Activated CD4-positive, alpha-beta memory T cell treated with anti-CD3 and anti-CD28 coated beads, Interleukin-2, amount 10 ng/mL, durations not matched to agents 7 days and 5 days (primary cell): ENCODE measurements at regions not wholly inside any gene's neighbourhood (a gene's known extent, or its start where the extent isn't known, plus 50 kb on each side); places are given as distances from the start of the nearest gene placed in this dataset.

Experiments used
- CTCF ChIA-PET: fragments of 350-600 bp; sonication (Branson Sonifier 250); formaldehyde crosslinking; loops from one replicate; lab custom pipeline; 2021; ENCODE audit warnings: antibody characterized with exemption, inconsistent platforms; lab: Charles Lee
- POLR2A ChIA-PET: fragments of 350-600 bp; sonication (Branson Sonifier 250); formaldehyde crosslinking; loops from one replicate; lab custom pipeline; 2021; ENCODE audit warnings: antibody characterized with exemption; lab: Charles Lee
- DNase-seq: peaks from one replicate; pipeline ENCODE4 v3.0.0-alpha.2; 2020
- H3K27ac Mint-ChIP-seq: one replicate; pipeline ENCODE4 v1.8.0; 2021; ENCODE audit warnings: mild to moderate bottlenecking, mixed read lengths
- H3K27me3 Mint-ChIP-seq: one replicate; pipeline ENCODE4 v1.8.0; 2021; ENCODE audit warnings: mixed read lengths
- H3K36me3 Mint-ChIP-seq: one replicate; pipeline ENCODE4 v1.8.0; 2021; ENCODE audit warnings: low read depth, mixed read lengths
- H3K4me1 Mint-ChIP-seq: one replicate; pipeline ENCODE4 v1.8.0; 2021; ENCODE audit warnings: mixed read lengths
- H3K4me3 Mint-ChIP-seq: one replicate; pipeline ENCODE4 v1.8.0; 2021; ENCODE audit warnings: mild to moderate bottlenecking, mixed read lengths
- H3K9me3 Mint-ChIP-seq: one replicate; pipeline ENCODE4 v1.8.0; 2021; ENCODE audit warnings: mixed read lengths

DNA sequence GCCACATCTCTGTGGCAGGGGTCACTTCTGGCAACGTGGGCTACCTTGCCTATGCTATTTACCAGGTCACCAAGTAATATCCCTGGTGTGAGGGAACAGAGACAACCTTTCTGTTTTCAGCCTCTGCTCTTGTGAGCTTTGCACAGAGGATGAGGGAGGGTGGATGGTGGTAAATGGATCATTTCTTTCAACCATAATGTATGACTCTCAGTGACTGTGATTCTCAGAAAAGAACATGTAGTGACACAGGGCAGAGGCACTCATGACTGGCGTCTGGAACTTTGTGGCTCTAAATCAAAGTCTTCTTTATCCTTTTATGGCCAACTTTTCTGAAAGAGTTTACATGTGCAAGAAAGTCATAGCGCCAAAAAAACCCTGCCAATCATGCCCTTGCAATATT, 153.5 kb upstream of the USP24 start:
- POLR2A ChIA-PET = interaction anchor here (0.6 kb wide), 1 partner anchor 16 kb away, joined by 3 read pairs; no protein-coding TSS in a partner anchor
- DNase-seq = no peak
- no peak overlapping the region for H3K4me3 Mint-ChIP-seq

DNA sequence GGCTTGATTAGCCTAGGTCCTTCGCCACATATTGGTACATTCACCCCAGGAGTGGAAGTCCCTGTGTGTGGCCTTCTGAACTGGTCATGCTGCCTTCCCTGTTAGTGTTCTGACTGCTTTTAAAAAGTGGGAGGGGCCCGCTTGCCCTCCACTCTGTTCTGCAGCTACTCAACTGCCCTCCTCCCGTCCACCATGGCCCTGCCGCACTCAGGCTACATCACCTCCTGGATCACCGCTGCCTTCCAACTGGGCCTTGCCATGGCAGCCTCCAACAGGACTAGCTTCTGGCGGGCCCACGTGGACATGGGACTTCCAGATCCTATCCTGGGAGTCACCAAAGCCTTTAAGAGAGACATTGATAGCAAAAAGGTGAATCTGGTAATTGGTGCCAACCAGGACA, 152.1 kb upstream of the USP24 start:
- ChIA-PET CTCF (interaction anchor here (1.3 kb wide), 1 partner anchor 8 kb away, joined by 3 read pairs; no protein-coding TSS in a partner anchor), POLR2A (no interaction called here)
- Mint-ChIP-seq H3K9me3 (no peaks in the 10 kb centered on the region), H3K36me3 (no peaks in the 10 kb centered on the region), H3K27ac (no peak overlapping the region), H3K27me3 (peaks cover 15% of the 10 kb centered on the region), H3K4me3 (no peak overlapping the region), H3K4me1 (peaks cover 19% of the 10 kb centered on the region)
- DNase-seq = no peak

More for the DNA sequence above, 153.5 kb upstream of the USP24 start:
- Mint-ChIP-seq H3K27ac (no peak overlapping the region), H3K9me3 (no peaks in the 10 kb centered on the region), H3K36me3 (no peaks in the 10 kb centered on the region), H3K27me3 (peaks cover 13% of the 10 kb centered on the region), H3K4me1 (peaks cover 7% of the 10 kb centered on the region)
- CTCF ChIA-PET = no interaction called here

DNA sequence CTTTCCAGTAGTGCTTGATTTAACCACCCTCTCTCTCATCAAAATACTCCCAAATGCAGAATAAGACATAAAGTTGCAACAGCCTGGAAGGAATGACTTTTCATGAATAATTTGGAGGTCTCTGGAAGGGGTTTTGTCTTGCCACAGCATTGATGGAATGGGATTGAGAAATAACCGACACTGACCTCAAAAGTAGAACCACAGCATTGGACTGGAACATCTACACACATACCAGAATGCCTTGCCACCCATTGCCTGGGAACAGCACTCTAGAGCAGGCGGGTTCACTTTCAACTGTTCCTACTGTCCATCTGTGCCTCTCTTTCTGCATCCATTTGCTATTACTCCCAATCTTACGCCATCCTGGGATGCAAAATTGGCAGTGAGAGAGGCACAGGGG, 149.1 kb upstream of the USP24 start:
- Mint-ChIP-seq H3K36me3 (no peaks in the 10 kb centered on the region), H3K27me3 (peaks cover 4% of the 10 kb centered on the region), H3K27ac (no peak overlapping the region), H3K4me3 (no peak overlapping the region), H3K9me3 (no peaks in the 10 kb centered on the region), H3K4me1 (peaks cover 19% of the 10 kb centered on the region)
- CTCF ChIA-PET = interaction anchor here (2.7 kb wide), 1 partner anchor 11 kb away, joined by 20 read pairs; no protein-coding TSS in a partner anchor
- POLR2A ChIA-PET = no interaction called here
- DNase-seq = no peak

DNA sequence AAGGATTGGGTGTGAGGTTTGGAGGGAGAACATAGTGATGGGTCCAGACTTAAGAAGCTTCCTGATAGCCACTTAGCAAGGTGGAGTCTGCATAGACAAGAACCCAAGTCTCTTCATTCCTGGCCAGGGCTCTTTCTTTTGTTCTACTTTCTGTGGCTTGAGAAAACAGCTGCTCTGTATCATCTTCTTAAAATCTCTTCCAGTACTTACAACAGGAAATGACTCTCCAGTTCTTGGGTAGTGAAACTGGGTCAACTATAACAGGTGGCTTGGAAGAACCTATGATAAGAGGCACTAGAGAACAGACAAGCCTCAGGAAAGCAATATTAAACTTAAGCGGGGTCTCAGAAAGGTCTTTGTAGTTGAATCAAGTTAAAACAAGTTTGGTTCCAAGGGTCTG, 148.1 kb upstream of the USP24 start:
- no peak for DNase-seq
- Mint-ChIP-seq H3K4me3 (no peak overlapping the region), H3K4me1 (peaks cover 19% of the 10 kb centered on the region), H3K9me3 (no peaks in the 10 kb centered on the region), H3K27me3 (peaks cover 4% of the 10 kb centered on the region), H3K27ac (peak overlapping the region; percentile 44), H3K36me3 (no peaks in the 10 kb centered on the region)
- CTCF ChIA-PET = interaction anchor here (0.9 to 2.7 kb wide), 2 partner anchors 12 to 74 kb away, joined by 3 to 20 read pairs; no protein-coding TSS in a partner anchor
- POLR2A ChIA-PET = interaction anchor here (1.0 kb wide), 1 partner anchor 8 kb away, joined by 4 read pairs; no protein-coding TSS in a partner anchor

DNA sequence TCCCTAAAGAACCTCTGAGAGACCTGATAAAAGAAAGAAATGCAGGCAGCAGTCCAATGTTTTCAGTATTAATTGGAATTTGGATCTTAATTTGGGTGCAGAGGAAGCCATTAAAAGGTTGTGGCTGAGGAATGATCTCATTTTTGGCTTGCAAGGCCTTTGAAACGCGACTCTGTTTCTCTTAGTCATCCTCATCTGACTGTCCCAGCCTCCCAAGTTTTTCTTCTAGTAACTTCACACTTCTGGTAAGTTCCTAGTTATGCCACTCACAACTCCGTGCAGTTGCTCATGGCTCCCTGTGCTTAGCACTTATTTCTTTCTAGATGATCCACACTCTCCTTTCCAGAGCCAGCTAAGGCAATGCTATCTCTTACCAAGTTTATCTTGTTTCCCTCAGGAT, 147.4 kb upstream of the USP24 start:
- H3K9me3 Mint-ChIP-seq = no peaks in the 10 kb centered on the region
- no peak overlapping the region for H3K4me3 Mint-ChIP-seq
- H3K27ac Mint-ChIP-seq = no peak overlapping the region
- peaks cover 4% of the 10 kb centered on the region for H3K27me3 Mint-ChIP-seq
- no peaks in the 10 kb centered on the region for H3K36me3 Mint-ChIP-seq
- no peak for DNase-seq
- ChIA-PET POLR2A (interaction anchor here (1.0 kb wide), 1 partner anchor 9 kb away, joined by 4 read pairs; no protein-coding TSS in a partner anchor), CTCF (interaction anchor here (0.9 to 2.7 kb wide), 2 partner anchors 13 to 74 kb away, joined by 3 to 20 read pairs; no protein-coding TSS in a partner anchor)
- H3K4me1 Mint-ChIP-seq = peaks cover 19% of the 10 kb centered on the region

DNA sequence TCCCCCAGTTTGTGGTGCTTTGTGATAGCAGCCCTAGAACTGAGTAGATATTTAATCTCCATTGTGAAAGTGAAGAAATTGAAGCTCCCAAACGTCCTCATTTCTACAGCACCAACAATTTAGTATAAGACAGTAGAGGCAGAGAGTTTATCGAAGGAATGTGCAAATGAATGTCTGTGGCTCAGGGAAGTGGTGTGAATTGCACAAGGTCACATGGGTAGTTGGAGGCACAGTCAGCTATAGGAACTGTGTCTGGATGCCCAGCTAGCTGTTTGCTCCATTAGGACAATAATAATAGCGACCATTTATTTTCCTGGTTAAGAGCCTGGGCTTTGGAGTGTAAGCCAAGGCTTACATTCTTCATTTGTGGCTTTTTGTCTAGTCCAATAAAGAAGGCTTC, 144.4 kb upstream of the USP24 start:
- CTCF ChIA-PET = interaction anchor here (0.9 to 1.2 kb wide), 2 partner anchors 16 to 22 kb away, joined by 3 to 7 read pairs; no protein-coding TSS in a partner anchor
- POLR2A ChIA-PET = no interaction called here

DNA sequence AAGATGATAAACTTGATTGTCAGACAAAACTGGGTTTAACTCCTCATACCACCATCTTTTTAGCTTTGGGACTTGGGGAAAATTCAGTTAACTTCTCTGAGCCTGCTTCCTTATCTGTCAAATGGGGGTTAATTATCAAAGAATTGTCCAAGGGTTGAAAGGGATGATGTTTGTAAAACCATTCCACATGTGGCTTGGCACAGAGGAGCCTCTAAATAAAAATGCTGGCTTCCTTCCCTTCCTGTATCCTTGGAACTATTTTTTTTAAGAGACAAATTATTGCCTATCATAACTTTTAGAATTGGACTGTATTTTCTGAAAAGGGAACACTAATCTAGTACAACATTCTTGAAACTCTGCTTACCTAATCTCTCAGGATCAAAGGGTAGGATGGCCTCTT, 143.4 kb upstream of the USP24 start:
- Mint-ChIP-seq H3K4me1 (peaks cover 10% of the 10 kb centered on the region), H3K27me3 (peaks cover 3% of the 10 kb centered on the region), H3K36me3 (no peaks in the 10 kb centered on the region), H3K4me3 (no peak overlapping the region), H3K27ac (no peak overlapping the region), H3K9me3 (no peaks in the 10 kb centered on the region)
- POLR2A ChIA-PET = no interaction called here
- no peak for DNase-seq
- CTCF ChIA-PET = interaction anchor here (2.3 kb wide), 1 partner anchor 17 kb away, joined by 10 read pairs; no protein-coding TSS in a partner anchor

More for the DNA sequence above, 144.4 kb upstream of the USP24 start:
- no peaks in the 10 kb centered on the region for H3K9me3 Mint-ChIP-seq
- peaks cover 19% of the 10 kb centered on the region for H3K4me1 Mint-ChIP-seq
- H3K27ac Mint-ChIP-seq = no peak overlapping the region
- H3K27me3 Mint-ChIP-seq = peaks cover 7% of the 10 kb centered on the region
- H3K4me3 Mint-ChIP-seq = no peak overlapping the region
- DNase-seq = no peak
- H3K36me3 Mint-ChIP-seq = no peaks in the 10 kb centered on the region

DNA sequence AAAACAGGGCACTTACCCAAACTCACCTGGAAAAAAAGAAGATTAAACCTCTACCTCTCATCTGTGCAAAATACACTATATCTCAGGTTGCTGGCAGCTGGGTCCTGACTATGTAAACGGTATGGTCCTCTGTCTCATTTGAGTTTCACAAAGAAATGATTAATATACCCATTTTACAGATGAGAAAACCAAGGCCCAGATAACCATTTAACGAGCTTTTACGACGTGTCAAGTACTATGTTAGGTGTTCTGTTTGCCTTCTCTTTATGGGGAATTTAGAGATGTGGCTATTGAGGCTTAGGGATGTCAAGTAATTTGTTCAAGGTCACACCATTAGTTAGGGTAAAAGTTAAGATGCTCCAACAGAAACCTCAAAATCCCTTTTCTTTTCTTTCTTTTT, 140.4 kb upstream of the USP24 start:
- Mint-ChIP-seq H3K36me3 (no peaks in the 10 kb centered on the region), H3K4me1 (no peaks in the 10 kb centered on the region), H3K27me3 (peaks cover 11% of the 10 kb centered on the region), H3K4me3 (no peak overlapping the region), H3K9me3 (no peaks in the 10 kb centered on the region), H3K27ac (no peak overlapping the region)
- no peak for DNase-seq
- POLR2A ChIA-PET = no interaction called here
- CTCF ChIA-PET = no interaction called here

DNA sequence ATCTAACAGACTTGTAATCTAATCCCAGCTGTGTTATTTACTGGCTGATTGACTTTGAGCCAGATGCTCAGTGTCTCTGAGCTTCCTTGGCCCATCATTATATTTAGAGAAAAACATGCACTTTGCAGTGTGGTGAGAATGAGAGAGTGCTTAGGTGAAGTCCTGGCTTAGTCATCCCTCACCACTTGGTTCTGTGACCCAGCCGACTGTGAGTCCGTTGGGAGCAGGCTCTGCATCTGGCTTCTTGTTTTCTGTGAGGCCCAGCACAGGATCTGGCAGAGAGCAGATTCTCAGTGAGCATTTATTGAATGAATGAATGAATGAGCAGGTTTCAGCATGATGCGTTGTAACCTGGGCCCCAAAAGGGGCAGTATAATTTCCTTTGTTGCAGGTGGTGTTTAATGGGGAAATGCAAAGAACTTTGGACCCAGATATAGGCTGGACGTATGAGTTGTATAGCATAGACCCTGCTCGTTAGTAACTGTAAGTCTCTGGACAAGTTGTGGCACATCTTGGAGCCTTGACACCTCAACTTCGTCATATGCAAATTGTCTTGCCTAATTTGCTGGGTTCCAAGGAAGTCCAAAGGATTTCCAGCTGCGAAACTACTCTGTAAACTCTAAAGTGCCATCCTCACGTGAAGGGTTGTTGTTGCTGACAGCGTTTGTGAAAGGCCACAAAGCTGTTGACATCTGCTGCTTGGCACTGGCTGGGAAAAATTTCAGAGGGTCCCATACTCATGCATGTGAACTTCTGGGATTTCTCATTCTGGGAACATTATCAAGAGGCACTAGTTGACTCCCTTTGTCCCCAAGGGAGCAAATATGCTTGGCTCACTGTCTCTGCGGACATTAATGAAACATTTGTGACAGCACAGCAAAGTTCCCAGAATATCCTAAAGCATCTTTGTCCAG, 138.8 kb upstream of the USP24 start:
- POLR2A ChIA-PET = no interaction called here
- CTCF ChIA-PET = no interaction called here
- H3K36me3 Mint-ChIP-seq = no peaks in the 10 kb centered on the region
- DNase-seq = no peak
- no peaks in the 10 kb centered on the region for H3K9me3 Mint-ChIP-seq
- no peak overlapping the region for H3K4me3 Mint-ChIP-seq
- H3K27ac Mint-ChIP-seq = no peak overlapping the region
- H3K4me1 Mint-ChIP-seq = no peaks in the 10 kb centered on the region
- peaks cover 17% of the 10 kb centered on the region for H3K27me3 Mint-ChIP-seq

DNA sequence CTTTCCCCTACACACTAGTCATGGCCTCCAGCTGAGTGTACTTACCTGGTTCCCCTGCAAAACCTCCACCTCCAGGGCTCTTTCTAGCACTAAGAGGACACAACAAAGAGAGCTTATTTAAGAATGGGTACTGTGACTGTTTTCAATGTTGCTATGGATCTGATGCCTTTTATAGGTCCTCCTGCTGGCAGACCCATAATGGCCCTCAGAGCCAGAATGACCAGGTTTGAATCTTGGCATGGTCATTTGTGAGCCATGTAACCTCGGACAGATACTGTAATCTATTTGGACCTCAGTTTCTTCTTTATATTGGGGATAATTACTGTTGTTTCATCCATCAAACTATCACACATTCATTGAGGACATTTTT, 137.6 kb upstream of the USP24 start:
- Mint-ChIP-seq H3K4me1 (no peaks in the 10 kb centered on the region), H3K9me3 (no peaks in the 10 kb centered on the region), H3K27ac (no peak overlapping the region), H3K36me3 (no peaks in the 10 kb centered on the region), H3K27me3 (peaks cover 18% of the 10 kb centered on the region), H3K4me3 (no peak overlapping the region)
- no peak for DNase-seq
- POLR2A ChIA-PET = interaction anchor here (0.6 kb wide), 1 partner anchor 16 kb away, joined by 3 read pairs; no protein-coding TSS in a partner anchor
- CTCF ChIA-PET = no interaction called here

DNA sequence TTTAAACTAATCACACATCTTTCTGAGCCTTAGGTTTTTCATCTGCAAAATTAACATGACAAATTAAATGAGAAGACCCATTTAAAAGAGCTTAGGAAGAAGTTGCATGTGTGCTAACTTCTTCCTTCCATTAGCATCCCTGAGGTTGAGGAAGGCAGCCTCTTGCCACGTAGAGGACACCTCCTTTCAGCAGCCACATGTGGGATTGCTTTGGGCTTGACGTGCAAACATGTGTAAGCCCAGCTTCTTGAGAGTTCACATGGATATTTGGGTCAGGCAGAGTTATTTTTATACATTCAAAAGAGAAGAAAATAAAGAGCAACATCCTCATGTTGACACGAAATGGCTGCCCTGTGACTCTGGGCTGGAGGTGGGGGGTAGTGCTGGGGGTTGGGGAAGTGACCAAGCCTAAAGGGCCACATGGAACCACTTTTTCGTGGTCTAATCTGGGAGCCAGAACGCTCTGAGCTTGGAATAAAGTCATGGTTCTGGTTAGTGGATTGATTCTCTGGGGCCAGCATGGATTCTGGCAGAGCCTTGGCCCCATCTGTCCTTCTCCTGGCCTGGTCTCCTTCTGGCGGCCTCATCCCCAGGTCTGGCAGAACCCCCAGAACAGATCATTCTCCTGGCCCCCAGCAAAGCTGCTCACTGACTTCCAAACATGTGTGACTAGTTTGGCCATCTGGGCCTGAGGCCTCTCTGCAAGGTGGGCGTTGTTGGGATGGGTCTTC, 137.1 kb upstream of the USP24 start:
- CTCF ChIA-PET = no interaction called here
- Mint-ChIP-seq H3K9me3 (no peaks in the 10 kb centered on the region), H3K4me1 (no peaks in the 10 kb centered on the region), H3K36me3 (no peaks in the 10 kb centered on the region), H3K27me3 (peaks cover 18% of the 10 kb centered on the region), H3K27ac (no peak overlapping the region), H3K4me3 (no peak overlapping the region)
- POLR2A ChIA-PET = no interaction called here
- no peak for DNase-seq

DNA sequence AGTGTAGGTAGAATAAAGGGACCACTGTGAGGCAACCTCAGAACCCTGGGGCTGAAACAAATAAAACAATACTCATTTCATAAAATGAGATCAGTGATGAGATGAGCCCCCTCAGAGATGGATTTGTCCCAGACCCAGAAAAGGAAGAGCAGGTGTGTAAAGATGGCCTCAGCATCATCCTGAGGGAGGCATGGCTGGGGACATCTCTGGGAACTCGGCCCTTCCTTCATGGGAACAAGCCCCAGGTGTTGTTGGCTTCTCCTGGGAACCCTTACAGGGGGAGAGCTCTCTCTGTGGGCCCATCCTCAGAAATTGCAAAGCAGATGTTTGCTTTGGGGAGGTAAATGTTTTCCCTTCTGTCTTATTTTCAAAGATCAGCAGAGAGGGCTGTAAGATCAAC, 133.2 kb upstream of the USP24 start:
- no peaks in the 10 kb centered on the region for H3K4me1 Mint-ChIP-seq
- no peaks in the 10 kb centered on the region for H3K36me3 Mint-ChIP-seq
- no peak overlapping the region for H3K4me3 Mint-ChIP-seq
- DNase-seq = no peak
- H3K9me3 Mint-ChIP-seq = peaks cover 3% of the 10 kb centered on the region
- H3K27ac Mint-ChIP-seq = no peak overlapping the region
- CTCF ChIA-PET = no interaction called here
- peaks cover 17% of the 10 kb centered on the region for H3K27me3 Mint-ChIP-seq
- POLR2A ChIA-PET = no interaction called here

DNA sequence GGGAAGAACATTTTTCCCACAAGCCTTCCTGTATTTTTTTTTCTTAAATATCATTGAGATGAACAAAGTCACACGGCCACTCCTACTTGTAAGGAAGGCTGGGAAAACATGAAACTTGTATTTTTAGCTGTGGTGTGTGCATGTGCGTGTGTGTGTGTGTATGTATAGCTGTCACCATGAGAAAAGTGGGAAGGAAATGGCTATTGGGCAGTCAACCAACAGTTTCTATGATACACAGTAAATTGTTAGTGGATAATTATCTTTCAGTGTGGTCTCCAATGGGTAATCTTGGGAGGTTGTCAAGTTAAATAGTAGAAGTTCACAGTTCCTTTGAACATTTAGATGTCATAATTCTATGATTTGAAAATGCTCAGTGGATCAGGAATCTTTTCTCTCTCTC, 132.7 kb upstream of the USP24 start:
- H3K36me3 Mint-ChIP-seq = no peaks in the 10 kb centered on the region
- POLR2A ChIA-PET = no interaction called here
- peaks cover 3% of the 10 kb centered on the region for H3K9me3 Mint-ChIP-seq
- H3K4me3 Mint-ChIP-seq = no peak overlapping the region
- no peak for DNase-seq
- H3K27ac Mint-ChIP-seq = no peak overlapping the region
- H3K4me1 Mint-ChIP-seq = no peaks in the 10 kb centered on the region
- peaks cover 18% of the 10 kb centered on the region for H3K27me3 Mint-ChIP-seq
- CTCF ChIA-PET = no interaction called here
